ENCODE measurements at regions not wholly inside any gene's neighbourhood (a gene's known extent, or its start where the extent isn't known, plus 50 kb on each side); places are given as distances from the start of the nearest gene placed in this dataset.
A peak's percentile ranks its signal among the peaks of the same experiment; 100 is the strongest.
"Not testable (repeated sequence)": the region's sequence is repeated elsewhere in the genome, so short reads cannot be mapped to it uniquely, and the experiment has no call there.

DNA sequence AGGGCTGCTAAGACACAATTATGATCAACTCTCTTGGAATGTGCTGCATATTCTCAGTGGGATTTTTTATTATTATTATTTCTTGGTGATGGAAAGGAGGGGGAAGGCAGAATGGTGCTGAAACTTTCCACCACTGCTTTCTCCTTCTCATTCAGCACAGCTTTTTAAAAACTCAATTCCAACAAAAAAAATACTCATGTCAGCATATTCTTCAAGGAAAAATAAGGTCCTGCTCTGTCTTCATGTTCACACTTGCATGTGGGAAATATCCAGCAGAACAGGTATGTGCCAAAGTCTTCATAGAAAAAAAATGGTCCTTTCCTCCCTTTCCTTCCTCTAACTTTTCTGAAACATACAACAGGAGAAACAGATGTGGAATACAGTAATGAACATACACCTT, 144.0 kb upstream of the ADAMTS3 start:
- Histone ChIP-seq H3K4me3 (ENCODE audit: low read length) (no peak overlapping the region), H3K9ac (ENCODE audit: low read depth, low read length) (no peak overlapping the region), H3K27ac (ENCODE audit: low read depth, low read length) (no peak overlapping the region), H3K36me3 (ENCODE audit: insufficient read depth, low read length) (no peaks in the 10 kb centered on the region), H3K27me3 (ENCODE audit: insufficient read depth, low read length) (no peaks in the 10 kb centered on the region), H3K4me1 (ENCODE audit: insufficient read depth, low read length) (no peaks in the 10 kb centered on the region), H3K9me3 (ENCODE audit: insufficient read depth, low read depth, low read length) (no peaks in the 10 kb centered on the region)

DNA sequence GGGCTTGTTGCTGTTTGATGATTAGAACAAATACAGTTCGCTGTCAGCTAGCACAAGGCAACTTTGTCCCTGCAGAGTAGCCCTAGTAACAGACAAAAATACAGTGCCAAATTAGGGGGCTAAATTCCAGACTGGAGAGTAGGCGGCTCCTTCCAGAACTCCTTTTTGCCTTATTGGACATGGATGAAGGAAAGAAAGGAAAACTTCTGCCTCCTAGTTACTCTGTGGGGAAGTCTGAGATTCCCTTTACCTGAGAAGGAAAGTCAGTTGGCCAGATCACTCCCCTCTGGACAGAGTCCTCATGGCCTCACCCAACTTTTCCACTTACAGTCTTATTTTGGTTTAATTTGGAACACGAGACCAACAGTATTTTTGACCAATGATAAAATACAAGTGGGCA, 140.5 kb upstream of the ADAMTS3 start:
- Histone ChIP-seq H3K9ac (ENCODE audit: low read depth, low read length) (no peak overlapping the region), H3K4me3 (ENCODE audit: low read length) (no peak overlapping the region), H3K27ac (ENCODE audit: low read depth, low read length) (no peak overlapping the region), H3K4me1 (ENCODE audit: insufficient read depth, low read length) (no peaks in the 10 kb centered on the region), H3K36me3 (ENCODE audit: insufficient read depth, low read length) (no peaks in the 10 kb centered on the region), H3K27me3 (ENCODE audit: insufficient read depth, low read length) (no peaks in the 10 kb centered on the region), H3K9me3 (ENCODE audit: insufficient read depth, low read depth, low read length) (no peaks in the 10 kb centered on the region)
- WGBS = 82% methylated on average over 3 of the region's 3 CpGs

DNA sequence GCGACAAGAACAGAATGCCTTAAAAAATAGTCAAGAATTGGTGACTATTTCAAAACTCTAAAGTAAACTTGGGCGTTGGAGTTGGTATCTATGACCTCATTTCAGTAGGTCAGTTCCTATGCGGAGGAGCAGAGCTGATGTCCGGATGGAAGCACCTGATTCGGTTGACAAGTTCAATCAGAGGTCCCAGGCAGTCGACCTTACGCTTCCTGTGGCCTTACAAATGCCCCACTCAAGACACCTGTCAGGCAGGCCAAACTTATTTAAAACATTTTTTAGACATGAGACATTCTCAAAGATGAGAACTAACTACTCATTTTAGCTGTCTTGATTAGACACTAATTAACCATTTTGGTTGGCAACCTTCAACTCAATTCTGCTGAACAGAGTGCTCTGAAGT, 137.7 kb upstream of the ADAMTS3 start:
- H3K4me3 ChIP-seq (ENCODE audit: low read length) = no peak overlapping the region

DNA sequence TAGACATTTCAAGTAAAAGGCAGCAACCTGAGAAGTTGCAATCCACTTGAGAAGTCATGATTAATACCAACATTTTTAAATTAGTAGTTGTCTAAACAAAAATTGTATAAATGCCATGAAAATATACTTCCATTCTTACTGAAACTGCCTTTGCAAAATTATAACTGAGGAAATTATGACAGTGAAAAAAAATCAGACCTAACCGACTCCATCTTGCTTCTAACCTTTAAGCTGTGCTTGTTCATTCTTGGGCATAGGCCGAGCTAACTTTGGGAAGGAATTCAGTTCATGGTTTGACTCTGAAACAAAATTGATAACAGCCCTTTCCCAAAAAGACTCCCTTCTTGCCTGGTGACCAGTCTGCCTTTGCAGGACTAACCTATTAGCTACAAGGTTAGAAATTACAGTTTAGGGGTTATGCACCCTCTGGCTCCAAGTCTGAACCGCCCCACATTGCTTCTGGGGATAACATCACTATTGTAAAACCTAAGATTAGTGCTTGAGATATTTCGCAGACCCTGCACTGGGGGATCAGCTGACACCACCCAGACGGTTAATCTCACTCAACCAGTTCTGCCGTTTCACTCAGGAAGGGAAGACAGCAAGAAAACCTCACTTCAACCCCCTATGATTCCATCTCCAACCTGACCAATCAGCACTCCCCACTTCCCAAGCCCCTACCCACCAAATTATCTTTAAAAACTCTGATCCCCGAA, 136.1 kb upstream of the ADAMTS3 start:
- WGBS = 92% methylated on average over 7 of the region's 7 CpGs
- not testable (repeated sequence) for H3K27me3 ChIP-seq (ENCODE audit: insufficient read depth, low read length); H3K27ac ChIP-seq (ENCODE audit: low read depth, low read length); H3K36me3 ChIP-seq (ENCODE audit: insufficient read depth, low read length); H3K4me1 ChIP-seq (ENCODE audit: insufficient read depth, low read length); H3K4me3 ChIP-seq (ENCODE audit: low read length); H3K9ac ChIP-seq (ENCODE audit: low read depth, low read length); H3K9me3 ChIP-seq (ENCODE audit: insufficient read depth, low read depth, low read length)

More for the DNA sequence above, 137.7 kb upstream of the ADAMTS3 start:
- Histone ChIP-seq H3K27me3 (ENCODE audit: insufficient read depth, low read length) (no peaks in the 10 kb centered on the region), H3K9me3 (ENCODE audit: insufficient read depth, low read depth, low read length) (no peaks in the 10 kb centered on the region), H3K36me3 (ENCODE audit: insufficient read depth, low read length) (no peaks in the 10 kb centered on the region), H3K9ac (ENCODE audit: low read depth, low read length) (no peak overlapping the region), H3K27ac (ENCODE audit: low read depth, low read length) (no peak overlapping the region), H3K4me1 (ENCODE audit: insufficient read depth, low read length) (no peaks in the 10 kb centered on the region)
- 93% methylated on average over 7 of the region's 7 CpGs for WGBS

DNA sequence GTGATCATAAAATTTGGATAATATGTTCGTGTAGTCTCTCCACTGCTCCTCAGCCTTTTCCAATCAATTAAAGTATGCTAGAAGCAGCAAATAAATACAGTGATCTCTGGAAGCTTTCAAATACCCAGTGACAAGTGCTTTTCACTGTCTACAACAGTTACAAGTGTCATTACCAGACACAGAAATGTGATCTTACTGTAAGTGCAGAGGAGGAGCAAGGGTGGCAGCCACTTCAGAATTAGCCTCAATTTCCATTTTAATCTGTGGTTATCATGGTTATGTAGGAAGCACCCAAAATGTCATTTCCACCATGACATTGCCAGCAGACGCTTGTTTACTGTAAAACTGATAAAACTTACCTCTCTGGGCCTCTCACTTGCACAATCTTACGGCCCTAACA, 133.9 kb upstream of the ADAMTS3 start:
- Histone ChIP-seq H3K4me3 (ENCODE audit: low read length) (no peak overlapping the region), H3K36me3 (ENCODE audit: insufficient read depth, low read length) (no peaks in the 10 kb centered on the region), H3K27ac (ENCODE audit: low read depth, low read length) (no peak overlapping the region), H3K9me3 (ENCODE audit: insufficient read depth, low read depth, low read length) (no peaks in the 10 kb centered on the region), H3K9ac (ENCODE audit: low read depth, low read length) (no peak overlapping the region), H3K4me1 (ENCODE audit: insufficient read depth, low read length) (no peaks in the 10 kb centered on the region), H3K27me3 (ENCODE audit: insufficient read depth, low read length) (no peaks in the 10 kb centered on the region)
- 83% methylated on average over 1 of the region's 3 CpGs for WGBS

GRCh38 chr4:72701987-72702819, 133.2 kb upstream of the ADAMTS3 start:
- no peak overlapping the region for H3K9ac ChIP-seq (ENCODE audit: low read depth, low read length)

DNA sequence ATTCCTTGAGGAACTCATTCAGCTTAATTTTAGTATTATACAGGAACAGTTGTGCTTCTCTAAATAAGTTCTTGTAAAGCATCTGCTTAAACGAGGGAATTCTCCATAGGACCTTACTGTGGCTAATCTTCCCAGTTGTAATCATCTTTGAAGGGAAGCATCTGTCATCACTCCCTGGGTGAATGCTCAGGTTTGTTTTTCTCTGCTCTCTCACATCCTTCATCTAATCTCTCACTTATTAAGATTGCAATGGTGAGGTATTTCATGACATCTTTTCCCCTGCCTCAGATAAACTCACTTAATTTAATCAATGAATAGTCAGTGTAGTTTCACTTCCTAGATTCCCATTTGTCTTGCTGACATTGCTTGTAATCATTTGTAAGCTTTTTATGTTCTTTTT, 121.8 kb upstream of the ADAMTS3 start:
- WGBS = 93% methylated on average over 1 of the region's 1 CpG
- Histone ChIP-seq H3K27ac (ENCODE audit: low read depth, low read length) (no peak overlapping the region), H3K4me1 (ENCODE audit: insufficient read depth, low read length) (no peaks in the 10 kb centered on the region), H3K4me3 (ENCODE audit: low read length) (no peak overlapping the region), H3K36me3 (ENCODE audit: insufficient read depth, low read length) (no peaks in the 10 kb centered on the region), H3K9me3 (ENCODE audit: insufficient read depth, low read depth, low read length) (no peaks in the 10 kb centered on the region), H3K9ac (ENCODE audit: low read depth, low read length) (no peak overlapping the region), H3K27me3 (ENCODE audit: insufficient read depth, low read length) (no peaks in the 10 kb centered on the region)

More at GRCh38 chr4:72701987-72702819, 133.2 kb upstream of the ADAMTS3 start:
- Histone ChIP-seq H3K27me3 (ENCODE audit: insufficient read depth, low read length) (no peaks in the 10 kb centered on the region), H3K9me3 (ENCODE audit: insufficient read depth, low read depth, low read length) (no peaks in the 10 kb centered on the region), H3K27ac (ENCODE audit: low read depth, low read length) (no peak overlapping the region), H3K4me3 (ENCODE audit: low read length) (peak overlapping the region; percentile 37), H3K4me1 (ENCODE audit: insufficient read depth, low read length) (no peaks in the 10 kb centered on the region), H3K36me3 (ENCODE audit: insufficient read depth, low read length) (no peaks in the 10 kb centered on the region)
- WGBS = 33% methylated on average over 7 of the region's 7 CpGs

GRCh38 chr4:72689923-72690322, 120.9 kb upstream of the ADAMTS3 start:
- Histone ChIP-seq H3K4me1 (ENCODE audit: insufficient read depth, low read length) (no peaks in the 10 kb centered on the region), H3K27ac (ENCODE audit: low read depth, low read length) (no peak overlapping the region), H3K9ac (ENCODE audit: low read depth, low read length) (no peak overlapping the region), H3K9me3 (ENCODE audit: insufficient read depth, low read depth, low read length) (no peaks in the 10 kb centered on the region), H3K27me3 (ENCODE audit: insufficient read depth, low read length) (no peaks in the 10 kb centered on the region), H3K36me3 (ENCODE audit: insufficient read depth, low read length) (no peaks in the 10 kb centered on the region), H3K4me3 (ENCODE audit: low read length) (no peak overlapping the region)
- 95% methylated on average over 1 of the region's 1 CpG for WGBS

DNA sequence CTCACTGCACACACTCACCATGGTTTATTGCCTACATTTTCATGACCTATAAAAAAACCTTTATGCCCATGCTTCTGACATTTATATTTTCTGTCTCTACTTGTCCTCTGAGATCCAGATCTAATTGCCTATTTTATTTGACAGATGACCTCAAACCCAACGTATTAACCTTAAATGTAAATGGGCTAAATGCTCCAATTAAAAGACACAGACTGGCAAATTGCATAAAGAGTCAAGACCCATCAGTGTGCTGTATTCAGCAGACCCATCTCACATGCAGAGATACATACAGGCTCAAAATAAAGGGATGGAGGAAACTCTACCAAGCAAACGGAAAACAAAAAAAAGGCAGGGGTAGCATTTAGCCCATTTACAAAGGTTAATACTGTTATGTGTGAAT, 117.4 kb upstream of the ADAMTS3 start:
- H3K27me3 ChIP-seq (ENCODE audit: insufficient read depth, low read length); H3K4me3 ChIP-seq (ENCODE audit: low read length); H3K9me3 ChIP-seq (ENCODE audit: insufficient read depth, low read depth, low read length); H3K27ac ChIP-seq (ENCODE audit: low read depth, low read length); H3K4me1 ChIP-seq (ENCODE audit: insufficient read depth, low read length); H3K36me3 ChIP-seq (ENCODE audit: insufficient read depth, low read length); H3K9ac ChIP-seq (ENCODE audit: low read depth, low read length): not testable (repeated sequence)
- WGBS = 89% methylated on average over 2 of the region's 2 CpGs

GRCh38 chr4:72679666-72680065, 110.6 kb upstream of the ADAMTS3 start:
- Histone ChIP-seq H3K27me3 (ENCODE audit: insufficient read depth, low read length) (no peaks in the 10 kb centered on the region), H3K4me1 (ENCODE audit: insufficient read depth, low read length) (no peaks in the 10 kb centered on the region), H3K27ac (ENCODE audit: low read depth, low read length) (no peak overlapping the region), H3K9me3 (ENCODE audit: insufficient read depth, low read depth, low read length) (no peaks in the 10 kb centered on the region), H3K36me3 (ENCODE audit: insufficient read depth, low read length) (no peaks in the 10 kb centered on the region), H3K9ac (ENCODE audit: low read depth, low read length) (no peak overlapping the region), H3K4me3 (ENCODE audit: low read length) (no peak overlapping the region)
- WGBS = 86% methylated on average over 2 of the region's 2 CpGs

- Histone ChIP-seq H3K9me3 (ENCODE audit: insufficient read depth, low read depth, low read length) (no peaks in the 10 kb centered on the region), H3K27me3 (ENCODE audit: insufficient read depth, low read length) (no peaks in the 10 kb centered on the region), H3K36me3 (ENCODE audit: insufficient read depth, low read length) (no peaks in the 10 kb centered on the region), H3K4me3 (ENCODE audit: low read length) (no peak overlapping the region), H3K4me1 (ENCODE audit: insufficient read depth, low read length) (no peaks in the 10 kb centered on the region), H3K9ac (ENCODE audit: low read depth, low read length) (no peak overlapping the region), H3K27ac (ENCODE audit: low read depth, low read length) (no peak overlapping the region)
These were observed 108.9 kb upstream of the ADAMTS3 start for GRCh38 chr4:72677886-72678285.
